AG04449 (cell line): ENCODE measurements at regions not wholly inside any gene's neighbourhood (a gene's known extent, or its start where the extent isn't known, plus 50 kb on each side); places are given as distances from the start of the nearest gene placed in this dataset.

Experiments used
- CTCF ChIA-PET: fragments of 350-600 bp; formaldehyde crosslinking; extraction: SDS; loops from one replicate; lab custom pipeline; 2021; ENCODE audit warnings: antibody characterized with exemption; lab: Yijun Ruan, JAX
- POLR2A ChIA-PET: fragments of 400-600, 350-600 bp; formaldehyde crosslinking; extraction: SDS; loops from one replicate; lab custom pipeline; 2020; ENCODE audit warnings: antibody characterized with exemption, inconsistent platforms; lab: Yijun Ruan, JAX
- DNase-seq: peaks from one replicate; pipeline ENCODE4 v3.0.0-alpha.2; 2010; ENCODE audit warnings: low read depth, low spot score
- H3K4me3 ChIP-seq: 2 replicates; pipeline ENCODE4 v1.5.1; 2011; ENCODE audit warnings: low read depth, mild to moderate bottlenecking, control low read depth, low read length
- CTCF ChIP-seq: IDR thresholded peaks from one replicate; pipeline ENCODE4 v1.5.1; 2011; ENCODE audit warnings: mild to moderate bottlenecking, moderate library complexity, low read length, control low read depth, inconsistent platforms; ENCODE audit not compliant: insufficient read depth; ENCODE audit errors: missing control alignments

- TF ChIP-seq CTCF = no peak
- POLR2A ChIA-PET = no interaction called here
- CTCF ChIA-PET = no interaction called here
- DNase-seq = no peak
- no peak overlapping the region for H3K4me3 ChIP-seq
Measured at GRCh38 chr13:68676513-68677115, 1431.0 kb upstream of the ATXN8OS start.

- no peak for DNase-seq
- TF ChIP-seq CTCF = no peak
- H3K4me3 ChIP-seq = no peak overlapping the region
- ChIA-PET POLR2A (no interaction called here), CTCF (no interaction called here)
Measured at GRCh38 chr13:68675209-68675608, 1432.4 kb upstream of the ATXN8OS start.

- no peak for TF ChIP-seq CTCF
- no peak for DNase-seq
- ChIA-PET POLR2A (no interaction called here), CTCF (no interaction called here)
- H3K4me3 ChIP-seq = no peak overlapping the region
Measured at GRCh38 chr13:68667863-68668262, 1437.7 kb upstream of the PCDH9 start.

GRCh38 chr13:68666774-68667397, 1436.8 kb upstream of the PCDH9 start:
- TF ChIP-seq CTCF = no peak
- no peak overlapping the region for H3K4me3 ChIP-seq
- ChIA-PET POLR2A (no interaction called here), CTCF (no interaction called here)
- DNase-seq = no peak

GRCh38 chr13:68645814-68646213, 1415.7 kb upstream of the PCDH9 start:
- no peak for DNase-seq
- CTCF ChIA-PET = no interaction called here
- no peak overlapping the region for H3K4me3 ChIP-seq
- no peak for TF ChIP-seq CTCF
- POLR2A ChIA-PET = no interaction called here

GRCh38 chr13:68644611-68645010, 1414.5 kb upstream of the PCDH9 start:
- ChIA-PET POLR2A (no interaction called here), CTCF (no interaction called here)
- H3K4me3 ChIP-seq = no peak overlapping the region
- no peak for TF ChIP-seq CTCF
- DNase-seq = no peak
